ENCODE measurements at regions not wholly inside any gene's neighbourhood (a gene's known extent, or its start where the extent isn't known, plus 50 kb on each side); places are given as distances from the start of the nearest gene placed in this dataset.

- TF ChIP-seq CTCF (IDR thresholded peaks at IDR 0.05; ENCODE audit: insufficient read depth, low read length, poor library complexity, severe bottlenecking) (no peak), EZH2phosphoT487 (conservative IDR thresholded peaks at IDR 0.05; ENCODE audit: low read length) (no peak)
Observed at GRCh38 chr6:140183881-140184280, 809.4 kb upstream of the CITED2 start.
